ENCODE measurements at regions not wholly inside any gene's neighbourhood (a gene's known extent, or its start where the extent isn't known, plus 50 kb on each side); places are given as distances from the start of the nearest gene placed in this dataset.
"Not testable (repeated sequence)": the region's sequence is repeated elsewhere in the genome, so short reads cannot be mapped to it uniquely, and the experiment has no call there.

- DNase-seq (ENCODE audit: low read depth) = no peak
These were observed 109.6 kb upstream of the ALKAL2 start for GRCh38 chr2:397521-397920.

GRCh38 chr2:396903-397302 is 109.0 kb upstream of the ALKAL2 start:
- DNase-seq (ENCODE audit: low read depth) = no peak

GRCh38 chr2:395886-396285 is 108.0 kb upstream of the ALKAL2 start:
- DNase-seq (ENCODE audit: low read depth) = no peak

GRCh38 chr2:393711-394696 is 106.1 kb upstream of the ALKAL2 start:
- DNase-seq (ENCODE audit: low read depth) = peak; percentile 39

GRCh38 chr2:392926-393280 is 105.0 kb upstream of the ALKAL2 start:
- DNase-seq (ENCODE audit: low read depth) = no peak

- DNase-seq (ENCODE audit: low read depth) = no peak
These were observed 104.5 kb upstream of the ALKAL2 start for GRCh38 chr2:392181-392925.

GRCh38 chr2:391696-392095 is 103.8 kb upstream of the ALKAL2 start:
- DNase-seq (ENCODE audit: low read depth) = no peak

- DNase-seq (ENCODE audit: low read depth) = no peak
These were observed 103.1 kb upstream of the ALKAL2 start for GRCh38 chr2:390959-391358.

- DNase-seq (ENCODE audit: low read depth) = not testable (repeated sequence)
These were observed 102.1 kb upstream of the ALKAL2 start for GRCh38 chr2:389985-390384.

- DNase-seq (ENCODE audit: low read depth) = not testable (repeated sequence)
These were observed 100.9 kb upstream of the ALKAL2 start for GRCh38 chr2:388752-389151.

GRCh38 chr2:387980-388421 is 100.1 kb upstream of the ALKAL2 start:
- DNase-seq (ENCODE audit: low read depth) = no peak

- no peak for DNase-seq (ENCODE audit: low read depth)
These were observed 98.7 kb upstream of the ALKAL2 start for GRCh38 chr2:386406-387103.

- no peak for DNase-seq (ENCODE audit: low read depth)
These were observed 97.9 kb upstream of the ALKAL2 start for GRCh38 chr2:385785-386184.

- no peak for DNase-seq (ENCODE audit: low read depth)
These were observed 97.2 kb upstream of the ALKAL2 start for GRCh38 chr2:385061-385460.

GRCh38 chr2:383888-384287 is 96.0 kb upstream of the ALKAL2 start:
- DNase-seq (ENCODE audit: low read depth) = no peak

GRCh38 chr2:383178-383577 is 95.3 kb upstream of the ALKAL2 start:
- no peak for DNase-seq (ENCODE audit: low read depth)

- DNase-seq (ENCODE audit: low read depth) = no peak
These were observed 94.8 kb upstream of the ALKAL2 start for GRCh38 chr2:382728-383022.

- no peak for DNase-seq (ENCODE audit: low read depth)
These were observed 94.2 kb upstream of the ALKAL2 start for GRCh38 chr2:381941-382727.

GRCh38 chr2:381181-381580 is 93.3 kb upstream of the ALKAL2 start:
- no peak for DNase-seq (ENCODE audit: low read depth)

- no peak for DNase-seq (ENCODE audit: low read depth)
These were observed 92.9 kb upstream of the ALKAL2 start for GRCh38 chr2:380772-381171.

- DNase-seq (ENCODE audit: low read depth) = no peak
These were observed 92.3 kb upstream of the ALKAL2 start for GRCh38 chr2:380221-380620.

- no peak for DNase-seq (ENCODE audit: low read depth)
These were observed 91.9 kb upstream of the ALKAL2 start for GRCh38 chr2:379778-380177.

Data from iris pigment epithelial cell (primary cell).